KMS-11 (cell line): ENCODE measurements at regions not wholly inside any gene's neighbourhood (a gene's known extent, or its start where the extent isn't known, plus 50 kb on each side); places are given as distances from the start of the nearest gene placed in this dataset.
"Not testable (repeated sequence)": the region's sequence is repeated elsewhere in the genome, so short reads cannot be mapped to it uniquely, and the experiment has no call there.

Source experiments
- H2AFZ ChIP-seq: fragments of 200-600 bp; sonication (generic); 2 replicates; pipeline ENCODE4 v1.6.1; 2016; ENCODE audit warnings: antibody characterized with exemption, mixed run types, low read depth
- H3K27ac ChIP-seq: fragments of 200-600 bp; sonication (generic); 2 replicates; pipeline ENCODE4 v1.6.1; 2016; ENCODE audit warnings: mild to moderate bottlenecking, mixed run types
- H3K27me3 ChIP-seq: fragments of 200-600 bp; sonication (generic); 2 replicates; pipeline ENCODE4 v1.6.1; 2017; ENCODE audit warnings: mild to moderate bottlenecking, low read depth, mixed run types, moderate library complexity; ENCODE audit not compliant: insufficient read depth
- H3K36me3 ChIP-seq: fragments of 200-600 bp; sonication (generic); 2 replicates; pipeline ENCODE4 v1.6.1; 2017; ENCODE audit warnings: mild to moderate bottlenecking, mixed run types; ENCODE audit not compliant: insufficient read depth
- H3K4me1 ChIP-seq: fragments of 200-600 bp; sonication (generic); 2 replicates; pipeline ENCODE4 v1.6.1; 2016; ENCODE audit warnings: mild to moderate bottlenecking, low read depth, mixed run types; ENCODE audit not compliant: poor library complexity, severe bottlenecking
- H3K4me2 ChIP-seq: fragments of 200-600 bp; sonication (generic); 2 replicates; pipeline ENCODE4 v1.7.0; 2016; ENCODE audit warnings: mild to moderate bottlenecking, mixed run types
- H3K4me3 ChIP-seq: fragments of 200-600 bp; sonication (generic); IDR thresholded peaks from 2 replicates; pipeline ENCODE4 v1.6.1; 2017; ENCODE audit warnings: low read depth, low read length, mixed read lengths; ENCODE audit not compliant: insufficient read depth
- H3K79me2 ChIP-seq: fragments of 200-600 bp; sonication (generic); 2 replicates; pipeline ENCODE4 v1.6.1; 2016; ENCODE audit warnings: low read depth, mixed run types; ENCODE audit not compliant: insufficient read depth
- H3K9ac ChIP-seq: fragments of 200-600 bp; sonication (generic); 2 replicates; pipeline ENCODE4 v1.6.1; 2016; ENCODE audit warnings: mild to moderate bottlenecking, mixed run types
- H4K20me1 ChIP-seq: fragments of 200-600 bp; sonication (generic); 2 replicates; pipeline ENCODE4 v1.6.1; 2016; ENCODE audit warnings: mild to moderate bottlenecking, mixed run types; ENCODE audit not compliant: insufficient read depth
- TF ChIP-seq, protein P1 (sequence below): fragments of 200-600 bp; sonication (generic); conservative IDR thresholded peaks from 2 replicates; pipeline ENCODE4 v1.6.1; 2017; ENCODE audit warnings: low read depth, mild to moderate bottlenecking, antibody characterized with exemption, low read length, moderate library complexity, mixed read lengths

GRCh38 chr16:17747081-17747756 lies 276.5 kb upstream of the XYLT1 start:
- TF ChIP-seq, protein P1, sequence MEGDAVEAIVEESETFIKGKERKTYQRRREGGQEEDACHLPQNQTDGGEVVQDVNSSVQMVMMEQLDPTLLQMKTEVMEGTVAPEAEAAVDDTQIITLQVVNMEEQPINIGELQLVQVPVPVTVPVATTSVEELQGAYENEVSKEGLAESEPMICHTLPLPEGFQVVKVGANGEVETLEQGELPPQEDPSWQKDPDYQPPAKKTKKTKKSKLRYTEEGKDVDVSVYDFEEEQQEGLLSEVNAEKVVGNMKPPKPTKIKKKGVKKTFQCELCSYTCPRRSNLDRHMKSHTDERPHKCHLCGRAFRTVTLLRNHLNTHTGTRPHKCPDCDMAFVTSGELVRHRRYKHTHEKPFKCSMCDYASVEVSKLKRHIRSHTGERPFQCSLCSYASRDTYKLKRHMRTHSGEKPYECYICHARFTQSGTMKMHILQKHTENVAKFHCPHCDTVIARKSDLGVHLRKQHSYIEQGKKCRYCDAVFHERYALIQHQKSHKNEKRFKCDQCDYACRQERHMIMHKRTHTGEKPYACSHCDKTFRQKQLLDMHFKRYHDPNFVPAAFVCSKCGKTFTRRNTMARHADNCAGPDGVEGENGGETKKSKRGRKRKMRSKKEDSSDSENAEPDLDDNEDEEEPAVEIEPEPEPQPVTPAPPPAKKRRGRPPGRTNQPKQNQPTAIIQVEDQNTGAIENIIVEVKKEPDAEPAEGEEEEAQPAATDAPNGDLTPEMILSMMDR: no peak
- no peaks in the 10 kb centered on the region for H3K27me3 ChIP-seq
- no peak overlapping the region for H3K27ac ChIP-seq
- no peaks in the 10 kb centered on the region for H4K20me1 ChIP-seq
- no peaks in the 10 kb centered on the region for H3K79me2 ChIP-seq
- no peaks in the 10 kb centered on the region for H3K36me3 ChIP-seq
- H3K4me1 ChIP-seq: no peaks in the 10 kb centered on the region
- no peak overlapping the region for H3K4me3 ChIP-seq
- H3K4me2 ChIP-seq: no peak overlapping the region
- H2AFZ ChIP-seq: no peak overlapping the region
- H3K9ac ChIP-seq: no peak overlapping the region

DNA sequence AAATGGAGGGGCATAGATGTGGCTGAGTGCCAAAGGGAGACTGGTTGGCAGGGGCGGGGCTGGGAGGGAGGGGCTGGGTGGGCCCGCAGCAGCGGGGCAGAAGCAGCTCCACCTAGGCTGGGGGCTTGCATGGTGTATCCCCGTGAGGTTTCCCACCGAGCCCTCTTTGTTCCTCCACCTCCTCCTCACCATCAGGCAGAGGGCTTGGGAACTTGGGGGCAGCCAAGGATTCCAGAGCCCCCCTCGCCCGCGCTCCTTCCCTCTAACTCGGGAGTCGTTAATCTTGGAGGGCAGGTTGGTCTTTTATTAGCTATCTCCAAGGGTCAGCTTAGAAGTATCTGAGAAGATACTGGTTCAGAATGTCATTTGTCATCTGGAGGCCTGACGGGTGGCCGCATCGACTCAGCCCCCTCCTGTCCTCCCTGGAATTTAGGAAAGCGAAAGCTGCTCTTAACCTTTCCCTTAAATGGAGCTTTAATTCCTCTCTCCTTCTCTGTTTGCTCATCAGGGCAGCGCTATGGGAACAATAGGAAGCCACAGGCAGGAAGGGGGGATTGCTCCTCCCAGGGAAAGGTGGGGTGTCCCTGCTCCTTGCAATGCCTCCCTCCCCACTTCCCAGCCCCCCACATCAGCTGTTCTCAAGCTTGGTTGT lies 274.3 kb upstream of the XYLT1 start:
- no peak overlapping the region for H3K27ac ChIP-seq
- no peaks in the 10 kb centered on the region for H3K36me3 ChIP-seq
- no peak overlapping the region for H3K9ac ChIP-seq
- no peaks in the 10 kb centered on the region for H3K4me1 ChIP-seq
- no peak overlapping the region for H3K4me2 ChIP-seq
- H4K20me1 ChIP-seq: no peaks in the 10 kb centered on the region
- H3K79me2 ChIP-seq: no peaks in the 10 kb centered on the region
- H3K27me3 ChIP-seq: no peaks in the 10 kb centered on the region
- no peak overlapping the region for H3K4me3 ChIP-seq
- TF ChIP-seq, protein P1: no peak
- no peak overlapping the region for H2AFZ ChIP-seq

GRCh38 chr16:17743578-17743977 lies 272.8 kb upstream of the XYLT1 start:
- no peaks in the 10 kb centered on the region for H3K79me2 ChIP-seq
- H3K4me3 ChIP-seq: no peak overlapping the region
- no peak overlapping the region for H2AFZ ChIP-seq
- no peaks in the 10 kb centered on the region for H3K27me3 ChIP-seq
- no peak overlapping the region for H3K9ac ChIP-seq
- no peak overlapping the region for H3K4me2 ChIP-seq
- TF ChIP-seq, protein P1: no peak
- H4K20me1 ChIP-seq: no peaks in the 10 kb centered on the region
- no peaks in the 10 kb centered on the region for H3K36me3 ChIP-seq
- H3K4me1 ChIP-seq: no peaks in the 10 kb centered on the region
- H3K27ac ChIP-seq: no peak overlapping the region

DNA sequence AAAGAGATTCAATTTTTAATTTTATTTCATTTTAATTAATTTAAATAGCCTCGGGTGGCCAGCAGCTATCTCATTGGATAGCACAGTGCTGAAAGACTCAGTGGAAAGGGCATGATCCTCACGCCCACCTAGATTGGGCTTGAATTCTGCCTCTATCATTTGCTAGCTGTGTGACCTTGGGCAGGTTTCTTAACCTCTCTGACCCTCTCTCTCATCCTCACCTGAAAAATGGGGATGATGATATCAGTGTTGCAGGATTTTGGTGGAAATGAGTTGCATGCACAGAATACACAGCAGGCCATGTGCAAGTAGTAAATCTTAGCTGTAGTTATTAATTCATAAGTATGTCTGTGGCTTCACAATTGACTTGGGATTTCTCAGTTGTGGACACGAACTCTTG lies 272.4 kb upstream of the XYLT1 start:
- no peak overlapping the region for H3K27ac ChIP-seq
- no peaks in the 10 kb centered on the region for H3K27me3 ChIP-seq
- no peak overlapping the region for H2AFZ ChIP-seq
- no peak overlapping the region for H3K4me3 ChIP-seq
- TF ChIP-seq, protein P1: no peak
- H3K36me3 ChIP-seq: no peaks in the 10 kb centered on the region
- no peaks in the 10 kb centered on the region for H3K79me2 ChIP-seq
- H3K4me2 ChIP-seq: no peak overlapping the region
- H3K4me1 ChIP-seq: no peaks in the 10 kb centered on the region
- no peaks in the 10 kb centered on the region for H4K20me1 ChIP-seq
- H3K9ac ChIP-seq: no peak overlapping the region

GRCh38 chr16:17735099-17735498 lies 264.3 kb upstream of the XYLT1 start:
- not testable (repeated sequence) for H3K4me3 ChIP-seq, H4K20me1 ChIP-seq, H3K9ac ChIP-seq, H3K4me1 ChIP-seq, H2AFZ ChIP-seq, H3K27ac ChIP-seq, H3K36me3 ChIP-seq, H3K4me2 ChIP-seq, H3K27me3 ChIP-seq, H3K79me2 ChIP-seq
